ENCODE measurements at regions not wholly inside any gene's neighbourhood (a gene's known extent, or its start where the extent isn't known, plus 50 kb on each side); places are given as distances from the start of the nearest gene placed in this dataset.

DNA sequence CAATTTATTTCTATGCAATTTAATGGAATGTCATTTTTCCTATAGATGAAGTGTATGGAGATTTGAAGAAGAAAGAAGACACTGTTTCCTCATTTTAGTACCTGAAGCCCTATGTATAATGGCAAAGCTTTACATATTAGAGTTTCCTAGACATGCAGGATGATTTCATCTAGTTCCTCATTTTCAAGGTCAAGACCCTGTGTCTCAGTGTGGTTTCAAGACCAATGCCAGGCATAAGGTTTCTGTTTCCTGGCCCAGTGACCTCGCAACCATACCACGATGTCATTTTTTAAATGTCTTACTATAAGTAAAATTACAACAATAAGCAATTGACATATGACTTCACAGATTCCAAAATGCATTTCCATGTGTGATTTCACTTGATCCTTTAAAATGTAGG is 336.5 kb upstream of the PRKCQ start:
- Histone ChIP-seq H3K36me3 (ENCODE audit: control insufficient read depth in 4 of 4, insufficient read depth in 4 of 4, low read length in 3 of 4) (no peaks in the 10 kb centered on the region), H3K27me3 (replicated peaks in 2 of 5; ENCODE audit: control insufficient read depth in 4 of 5, insufficient read depth in 5 of 5, low read length in 4 of 5) (no peaks in the 10 kb centered on the region), H3K4me3 (ENCODE audit: control insufficient read depth in 1 of 7, extremely low read depth in 1 of 7, insufficient read depth in 4 of 7, low read depth in 2 of 7, low read length in 6 of 7) (peak overlapping the region in 1 of 7 experiments; percentile 3), H3K9me3 (ENCODE audit: control extremely low read depth in 1 of 5, control insufficient read depth in 4 of 5, insufficient read depth in 2 of 5, low read depth in 1 of 5, low read length in 4 of 5) (no peaks in the 10 kb centered on the region), H3K4me1 (ENCODE audit: control extremely low read depth in 1 of 4, control insufficient read depth in 4 of 4, insufficient read depth in 4 of 4, low read length in 3 of 4) (peaks cover 14 to 37% (median 32%) of the 10 kb centered on the region in 4 experiments), H3K27ac (ENCODE audit: insufficient read depth in 1 of 2, low read depth in 1 of 2, low read length in 2 of 2, poor library complexity in 1 of 2, severe bottlenecking in 2 of 2) (no peak overlapping the region)
- ChIA-PET POLR2A (interaction anchor here (1.0 to 1.1 kb wide), 2 partner anchors 10 to 154 kb away, joined by 3 read pairs; no protein-coding TSS in a partner anchor), CTCF (interaction anchor here (1.0 to 3.1 kb wide), 6 partner anchors 8 to 218 kb away, joined by 3 to 10 read pairs (median 4); no protein-coding TSS in a partner anchor)
- no CpG with 5 or more reads among the region's 2 CpGs for WGBS (ENCODE audit: insufficient coverage)
- DNase-seq, result peak; percentile 29 to 90 (median 89)

DNA sequence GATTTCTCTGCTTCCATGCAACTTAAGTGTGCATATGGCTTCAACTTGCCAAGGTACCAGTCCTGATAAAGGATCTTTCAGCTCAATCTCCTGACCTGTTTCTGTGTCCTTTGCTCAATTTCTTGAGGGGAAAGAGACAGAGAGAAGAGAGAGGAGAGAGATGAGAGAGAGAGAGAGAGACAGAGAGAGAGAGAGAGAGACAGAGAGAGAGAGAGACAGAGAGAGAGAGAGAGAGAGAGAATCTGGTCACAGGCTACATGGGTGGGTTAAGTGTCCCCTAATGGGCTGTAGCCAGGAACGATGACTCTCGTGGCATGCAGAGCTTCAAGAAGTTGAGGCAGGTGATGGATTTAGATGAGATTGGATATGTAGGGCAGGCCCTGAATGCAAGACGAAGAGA is 335.2 kb upstream of the PRKCQ start:
- Histone ChIP-seq H3K9me3 (ENCODE audit: control extremely low read depth in 1 of 5, control insufficient read depth in 4 of 5, insufficient read depth in 2 of 5, low read depth in 1 of 5, low read length in 4 of 5) (no peaks in the 10 kb centered on the region), H3K36me3 (ENCODE audit: control insufficient read depth in 4 of 4, insufficient read depth in 4 of 4, low read length in 3 of 4) (no peaks in the 10 kb centered on the region), H3K4me3 (ENCODE audit: control insufficient read depth in 1 of 7, extremely low read depth in 1 of 7, insufficient read depth in 4 of 7, low read depth in 2 of 7, low read length in 6 of 7) (no peak overlapping the region), H3K27me3 (replicated peaks in 2 of 5; ENCODE audit: control insufficient read depth in 4 of 5, insufficient read depth in 5 of 5, low read length in 4 of 5) (no peaks in the 10 kb centered on the region), H3K27ac (ENCODE audit: insufficient read depth in 1 of 2, low read depth in 1 of 2, low read length in 2 of 2, poor library complexity in 1 of 2, severe bottlenecking in 2 of 2) (no peak overlapping the region), H3K4me1 (ENCODE audit: control extremely low read depth in 1 of 4, control insufficient read depth in 4 of 4, insufficient read depth in 4 of 4, low read length in 3 of 4) (peaks cover 14 to 28% (median 25%) of the 10 kb centered on the region in 4 experiments)
- 90% methylated on average over 2 of the region's 3 CpGs for WGBS (ENCODE audit: insufficient coverage)
- ChIA-PET CTCF (interaction anchor here (1.1 to 3.1 kb wide), 6 partner anchors 9 to 506 kb away, joined by 3 to 10 read pairs (median 6); no protein-coding TSS in a partner anchor), POLR2A (no interaction called here)
- DNase-seq, result no peak

GRCh38 chr10:6912929-6913328 is 332.9 kb upstream of the PRKCQ start:
- CTCF ChIA-PET, result interaction anchor here (1.0 to 1.2 kb wide), 2 partner anchors 33 to 516 kb away, joined by 3 to 4 read pairs; no protein-coding TSS in a partner anchor
- peak in 2 of 3 donors; percentile 19 to 23 for DNase-seq
- WGBS (ENCODE audit: insufficient coverage), result 67% methylated on average over 1 of the region's 2 CpGs

DNA sequence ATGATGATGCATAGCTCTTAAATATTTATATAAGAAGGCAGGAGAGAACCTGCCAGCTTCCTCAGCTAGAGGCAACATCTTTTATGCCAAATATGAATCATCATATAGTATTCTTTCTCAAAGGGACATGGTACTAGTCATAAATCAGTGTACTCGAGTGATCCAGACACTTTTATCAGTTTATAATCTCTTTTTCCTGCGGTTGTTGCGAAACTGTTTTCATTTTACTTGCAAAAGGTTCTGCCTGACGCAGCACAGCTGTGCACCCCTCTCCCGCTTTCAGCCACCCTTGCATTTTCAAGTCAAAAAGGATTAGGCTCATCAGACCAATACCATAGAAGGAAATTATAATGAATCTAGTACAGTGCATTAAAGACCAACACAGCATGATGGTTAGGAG is 332.3 kb upstream of the PRKCQ start:
- ChIA-PET POLR2A (interaction anchor here (1.1 kb wide), 1 partner anchor 10 kb away, joined by 3 read pairs; no protein-coding TSS in a partner anchor), CTCF (interaction anchor here (1.0 to 1.3 kb wide), 3 partner anchors 8 to 516 kb away, joined by 3 to 4 read pairs (median 3); no protein-coding TSS in a partner anchor)
- Histone ChIP-seq H3K4me1 (ENCODE audit: control extremely low read depth in 1 of 4, control insufficient read depth in 4 of 4, insufficient read depth in 4 of 4, low read length in 3 of 4) (peaks cover 10 to 20% (median 16%) of the 10 kb centered on the region in 4 experiments), H3K4me3 (ENCODE audit: control insufficient read depth in 1 of 7, extremely low read depth in 1 of 7, insufficient read depth in 4 of 7, low read depth in 2 of 7, low read length in 6 of 7) (no peak overlapping the region), H3K27ac (ENCODE audit: insufficient read depth in 1 of 2, low read depth in 1 of 2, low read length in 2 of 2, poor library complexity in 1 of 2, severe bottlenecking in 2 of 2) (no peak overlapping the region), H3K9me3 (ENCODE audit: control extremely low read depth in 1 of 5, control insufficient read depth in 4 of 5, insufficient read depth in 2 of 5, low read depth in 1 of 5, low read length in 4 of 5) (peaks cover 0 to 3% (median 2%) of the 10 kb centered on the region in 5 experiments), H3K36me3 (ENCODE audit: control insufficient read depth in 4 of 4, insufficient read depth in 4 of 4, low read length in 3 of 4) (no peaks in the 10 kb centered on the region), H3K27me3 (replicated peaks in 2 of 5; ENCODE audit: control insufficient read depth in 4 of 5, insufficient read depth in 5 of 5, low read length in 4 of 5) (no peaks in the 10 kb centered on the region)
- DNase-seq, result peak in 2 of 3 donors; percentile 68 to 79
- WGBS (ENCODE audit: insufficient coverage), result 0% methylated on average over 4 of the region's 5 CpGs

More at GRCh38 chr10:6912929-6913328, 332.9 kb upstream of the PRKCQ start:
- Histone ChIP-seq H3K4me3 (ENCODE audit: control insufficient read depth in 1 of 7, extremely low read depth in 1 of 7, insufficient read depth in 4 of 7, low read depth in 2 of 7, low read length in 6 of 7) (no peak overlapping the region), H3K9me3 (ENCODE audit: control extremely low read depth in 1 of 5, control insufficient read depth in 4 of 5, insufficient read depth in 2 of 5, low read depth in 1 of 5, low read length in 4 of 5) (peaks cover 0 to 3% (median 2%) of the 10 kb centered on the region in 5 experiments), H3K27me3 (replicated peaks in 2 of 5; ENCODE audit: control insufficient read depth in 4 of 5, insufficient read depth in 5 of 5, low read length in 4 of 5) (no peaks in the 10 kb centered on the region), H3K27ac (ENCODE audit: insufficient read depth in 1 of 2, low read depth in 1 of 2, low read length in 2 of 2, poor library complexity in 1 of 2, severe bottlenecking in 2 of 2) (no peak overlapping the region), H3K36me3 (ENCODE audit: control insufficient read depth in 4 of 4, insufficient read depth in 4 of 4, low read length in 3 of 4) (no peaks in the 10 kb centered on the region), H3K4me1 (ENCODE audit: control extremely low read depth in 1 of 4, control insufficient read depth in 4 of 4, insufficient read depth in 4 of 4, low read length in 3 of 4) (peaks cover 14 to 21% (median 17%) of the 10 kb centered on the region in 4 experiments)
- POLR2A ChIA-PET, result interaction anchor here (1.1 kb wide), 1 partner anchor 10 kb away, joined by 3 read pairs; no protein-coding TSS in a partner anchor

DNA sequence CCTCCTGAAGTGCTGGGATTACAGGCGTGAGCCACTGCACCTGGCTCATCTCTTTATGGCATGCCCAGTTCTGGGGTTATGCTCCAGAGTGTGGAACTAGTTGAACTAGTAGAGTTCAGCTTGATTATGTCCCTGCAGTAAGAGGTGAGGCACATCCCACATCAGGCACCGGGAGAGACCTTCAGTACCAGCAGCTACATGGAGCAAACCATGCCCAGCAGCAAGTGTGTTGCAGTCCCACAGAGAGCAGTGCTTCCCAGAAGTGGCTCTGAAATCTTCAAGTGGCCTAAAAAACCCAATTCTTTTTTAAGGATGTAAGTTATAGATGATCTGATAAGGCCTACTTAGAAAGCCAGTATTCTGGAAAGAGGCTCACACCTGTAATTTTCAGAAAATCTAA is 331.9 kb upstream of the PRKCQ start:
- CTCF ChIA-PET, result interaction anchor here (1.0 to 1.3 kb wide), 3 partner anchors 8 to 517 kb away, joined by 3 to 4 read pairs (median 3); no protein-coding TSS in a partner anchor

GRCh38 chr10:6909905-6910560 is 330.0 kb upstream of the PRKCQ start:
- Histone ChIP-seq H3K36me3 (ENCODE audit: control insufficient read depth in 4 of 4, insufficient read depth in 4 of 4, low read length in 3 of 4) (no peaks in the 10 kb centered on the region), H3K4me3 (ENCODE audit: control insufficient read depth in 1 of 7, extremely low read depth in 1 of 7, insufficient read depth in 4 of 7, low read depth in 2 of 7, low read length in 6 of 7) (no peak overlapping the region), H3K4me1 (ENCODE audit: control extremely low read depth in 1 of 4, control insufficient read depth in 4 of 4, insufficient read depth in 4 of 4, low read length in 3 of 4) (peaks cover 0 to 11% (median 5%) of the 10 kb centered on the region in 4 experiments), H3K27me3 (replicated peaks in 2 of 5; ENCODE audit: control insufficient read depth in 4 of 5, insufficient read depth in 5 of 5, low read length in 4 of 5) (no peaks in the 10 kb centered on the region), H3K27ac (ENCODE audit: insufficient read depth in 1 of 2, low read depth in 1 of 2, low read length in 2 of 2, poor library complexity in 1 of 2, severe bottlenecking in 2 of 2) (no peak overlapping the region), H3K9me3 (ENCODE audit: control extremely low read depth in 1 of 5, control insufficient read depth in 4 of 5, insufficient read depth in 2 of 5, low read depth in 1 of 5, low read length in 4 of 5) (peaks cover 0 to 4% (median 2%) of the 10 kb centered on the region in 5 experiments)
- 98% methylated on average over 5 of the region's 6 CpGs for WGBS (ENCODE audit: insufficient coverage)
- ChIA-PET CTCF (interaction anchor here (0.7 kb wide), 1 partner anchor 103 kb away, joined by 3 read pairs; no protein-coding TSS in a partner anchor), POLR2A (no interaction called here)
- DNase-seq, result no peak

More for the DNA sequence above, 331.9 kb upstream of the PRKCQ start:
- Histone ChIP-seq H3K27me3 (replicated peaks in 2 of 5; ENCODE audit: control insufficient read depth in 4 of 5, insufficient read depth in 5 of 5, low read length in 4 of 5) (no peaks in the 10 kb centered on the region), H3K4me3 (ENCODE audit: control insufficient read depth in 1 of 7, extremely low read depth in 1 of 7, insufficient read depth in 4 of 7, low read depth in 2 of 7, low read length in 6 of 7) (no peak overlapping the region), H3K9me3 (ENCODE audit: control extremely low read depth in 1 of 5, control insufficient read depth in 4 of 5, insufficient read depth in 2 of 5, low read depth in 1 of 5, low read length in 4 of 5) (peaks cover 0 to 3% (median 2%) of the 10 kb centered on the region in 5 experiments), H3K4me1 (ENCODE audit: control extremely low read depth in 1 of 4, control insufficient read depth in 4 of 4, insufficient read depth in 4 of 4, low read length in 3 of 4) (peaks cover 6 to 16% (median 12%) of the 10 kb centered on the region in 4 experiments), H3K27ac (ENCODE audit: insufficient read depth in 1 of 2, low read depth in 1 of 2, low read length in 2 of 2, poor library complexity in 1 of 2, severe bottlenecking in 2 of 2) (no peak overlapping the region), H3K36me3 (ENCODE audit: control insufficient read depth in 4 of 4, insufficient read depth in 4 of 4, low read length in 3 of 4) (no peaks in the 10 kb centered on the region)
- no peak for DNase-seq
- WGBS (ENCODE audit: insufficient coverage), result 89% methylated on average over 2 of the region's 2 CpGs
- POLR2A ChIA-PET, result interaction anchor here (0.6 to 1.1 kb wide), 2 partner anchors 9 to 57 kb away, joined by 3 read pairs; no protein-coding TSS in a partner anchor

All from common myeloid progenitor, CD34-positive (primary cell).